SK-N-MC (cell line): ENCODE measurements at regions not wholly inside any gene's neighbourhood (a gene's known extent, or its start where the extent isn't known, plus 50 kb on each side); places are given as distances from the start of the nearest gene placed in this dataset.

Source experiments
- EZH2 ChIP-seq: fragments of 200-600 bp; sonication (generic); IDR thresholded peaks from one replicate; pipeline ENCODE4 v1.6.1; 2017; ENCODE audit warnings: antibody characterized with exemption
- POLR2AphosphoS5 ChIP-seq: IDR thresholded peaks from 2 replicates; pipeline ENCODE4 v1.6.1; 2012; ENCODE audit warnings: mild to moderate bottlenecking, low read depth, low read length, borderline replicate concordance

GRCh38 chr5:141785135-141785534, 93.1 kb downstream of the PCDH1 start:
- TF ChIP-seq EZH2 (no peak), POLR2AphosphoS5 (no peak)
